GM19328 (cell line): ENCODE measurements at regions not wholly inside any gene's neighbourhood (a gene's known extent, or its start where the extent isn't known, plus 50 kb on each side); places are given as distances from the start of the nearest gene placed in this dataset.
"Not testable (repeated sequence)": the region's sequence is repeated elsewhere in the genome, so short reads cannot be mapped to it uniquely, and the experiment has no call there.

Source experiments
- ATAC-seq: cut with Tn5 transposase; IDR thresholded peaks from one replicate; pipeline ENCODE4 v1.9.1; 2021; ENCODE audit warnings: mild to moderate bottlenecking, moderate library complexity; ENCODE audit not compliant: unreplicated experiment

- ATAC-seq, result no peak
Observed at GRCh38 chr3:147669077-147669476, 259.9 kb downstream of the ZIC1 start.

- no peak for ATAC-seq
Observed at GRCh38 chr3:147672035-147672434, 262.9 kb downstream of the ZIC1 start.

GRCh38 chr3:147672436-147672835 is 263.3 kb downstream of the ZIC1 start:
- no peak for ATAC-seq

GRCh38 chr3:147675761-147676160 is 266.6 kb downstream of the ZIC1 start:
- no peak for ATAC-seq

GRCh38 chr3:147680837-147681483 is 271.8 kb downstream of the ZIC1 start:
- no peak for ATAC-seq

- ATAC-seq, result no peak
Observed at GRCh38 chr3:147688868-147689267, 279.7 kb downstream of the ZIC1 start.

- ATAC-seq, result no peak
Observed at GRCh38 chr3:147699175-147699838, 290.1 kb downstream of the ZIC1 start.

GRCh38 chr3:147701195-147701594 is 292.0 kb downstream of the ZIC1 start:
- ATAC-seq, result no peak

GRCh38 chr3:147702509-147702908 is 293.3 kb downstream of the ZIC1 start:
- ATAC-seq, result no peak

- no peak for ATAC-seq
Observed at GRCh38 chr3:147705651-147706051, 296.5 kb downstream of the ZIC1 start.

- not testable (repeated sequence) for ATAC-seq
Observed at GRCh38 chr3:147710753-147711152, 301.6 kb downstream of the ZIC1 start.

GRCh38 chr3:147712357-147712756 is 303.2 kb downstream of the ZIC1 start:
- no peak for ATAC-seq

- not testable (repeated sequence) for ATAC-seq
Observed at GRCh38 chr3:147712758-147713157, 303.6 kb downstream of the ZIC1 start.

GRCh38 chr3:147713234-147714133 is 304.3 kb downstream of the ZIC1 start:
- ATAC-seq, result no peak

GRCh38 chr3:147729641-147730040 is 320.5 kb downstream of the ZIC1 start:
- ATAC-seq, result no peak

GRCh38 chr3:147730284-147730683 is 321.1 kb downstream of the ZIC1 start:
- ATAC-seq, result no peak

GRCh38 chr3:147733217-147733616 is 324.1 kb downstream of the ZIC1 start:
- ATAC-seq, result no peak

- ATAC-seq, result no peak
Observed at GRCh38 chr3:147735616-147736015, 326.5 kb downstream of the ZIC1 start.

GRCh38 chr3:147736226-147736625 is 327.1 kb downstream of the ZIC1 start:
- no peak for ATAC-seq

GRCh38 chr3:147737376-147737775 is 328.2 kb downstream of the ZIC1 start:
- no peak for ATAC-seq

- no peak for ATAC-seq
Observed at GRCh38 chr3:147740928-147741327, 331.8 kb downstream of the ZIC1 start.

- no peak for ATAC-seq
Observed at GRCh38 chr3:147744967-147745366, 335.8 kb downstream of the ZIC1 start.
